ENCODE measurements at regions not wholly inside any gene's neighbourhood (a gene's known extent, or its start where the extent isn't known, plus 50 kb on each side); places are given as distances from the start of the nearest gene placed in this dataset.

- intact Hi-C loops (cut with DNase I): no loop called here
- WGBS, 2 donors: 68 to 72% methylated on average over 2 of the region's 2 CpGs
- no peak for FAIRE-seq
- ATAC-seq: no peak
- DNase-seq: no peak
- TF ChIP-seq CTCF (IDR thresholded peaks at IDR 0.05): no peak
- H3K4me3 ChIP-seq: no peak overlapping the region
- H3K27ac ChIP-seq: no peak overlapping the region
- no peaks in the 10 kb centered on the region for H3K27me3 ChIP-seq
- H3K4me1 ChIP-seq: no peaks in the 10 kb centered on the region
- H3K9me3 ChIP-seq: no peaks in the 10 kb centered on the region
- no peaks in the 10 kb centered on the region for H3K36me3 ChIP-seq
These were observed 459.5 kb downstream of the TLR4 start for GRCh38 chr9:118163751-118164150.

GRCh38 chr9:118165451-118165850, 461.2 kb downstream of the TLR4 start:
- Histone ChIP-seq H3K4me1 (no peaks in the 10 kb centered on the region), H3K36me3 (no peaks in the 10 kb centered on the region), H3K27ac (no peak overlapping the region), H3K9me3 (no peaks in the 10 kb centered on the region), H3K27me3 (no peaks in the 10 kb centered on the region), H3K4me3 (no peak overlapping the region)
- no peak for DNase-seq
- 35 to 42% methylated on average over 1 of the region's 1 CpG for WGBS, 2 donors
- intact Hi-C loops (cut with DNase I): no loop called here
- ATAC-seq: no peak
- FAIRE-seq: no peak
- TF ChIP-seq CTCF (IDR thresholded peaks at IDR 0.05): no peak

GRCh38 chr9:118170032-118170955, 466.1 kb downstream of the TLR4 start:
- H3K4me1 ChIP-seq: no peaks in the 10 kb centered on the region
- no peak overlapping the region for H3K27ac ChIP-seq
- intact Hi-C loops (cut with DNase I): no loop called here
- no peak overlapping the region for H3K4me3 ChIP-seq
- TF ChIP-seq CTCF (IDR thresholded peaks at IDR 0.05): peak in 2 of 4 donors; percentile 24 to 35
- no peaks in the 10 kb centered on the region for H3K9me3 ChIP-seq
- peak in 2 of 6 donors; percentile 12 to 17 for DNase-seq
- WGBS, 2 donors: 24 to 28% methylated on average over 6 of the region's 6 CpGs
- H3K27me3 ChIP-seq: no peaks in the 10 kb centered on the region
- H3K36me3 ChIP-seq: no peaks in the 10 kb centered on the region
- peak in 3 of 4 donors; percentile 59 to 71 (median 70) for ATAC-seq
- FAIRE-seq: no peak

- intact Hi-C loops (cut with DNase I): no loop called here
- DNase-seq: no peak
- ATAC-seq: no peak
- no peaks in the 10 kb centered on the region for H3K36me3 ChIP-seq
- no peaks in the 10 kb centered on the region for H3K9me3 ChIP-seq
- H3K4me1 ChIP-seq: no peaks in the 10 kb centered on the region
- no peaks in the 10 kb centered on the region for H3K27me3 ChIP-seq
- H3K27ac ChIP-seq: no peak overlapping the region
- H3K4me3 ChIP-seq: no peak overlapping the region
- no peak for FAIRE-seq
- TF ChIP-seq CTCF (IDR thresholded peaks at IDR 0.05): no peak
These were observed 473.0 kb downstream of the TLR4 start for GRCh38 chr9:118177241-118177640.

- no peaks in the 10 kb centered on the region for H3K27me3 ChIP-seq
- ATAC-seq: no peak
- no peak for DNase-seq
- TF ChIP-seq CTCF (IDR thresholded peaks at IDR 0.05): no peak
- H3K27ac ChIP-seq: no peak overlapping the region
- no peaks in the 10 kb centered on the region for H3K4me1 ChIP-seq
- intact Hi-C loops (cut with DNase I): no loop called here
- no peak overlapping the region for H3K4me3 ChIP-seq
- FAIRE-seq: no peak
- H3K36me3 ChIP-seq: no peaks in the 10 kb centered on the region
- H3K9me3 ChIP-seq: no peaks in the 10 kb centered on the region
- 53 to 65% methylated on average over 2 of the region's 2 CpGs for WGBS, 2 donors
These were observed 479.4 kb downstream of the TLR4 start for GRCh38 chr9:118183576-118183975.
